Calu3 (cell line): ENCODE measurements at regions not wholly inside any gene's neighbourhood (a gene's known extent, or its start where the extent isn't known, plus 50 kb on each side); places are given as distances from the start of the nearest gene placed in this dataset.

Experiments
- BruUV-seq: library from RNA; stranded (reverse); fragments of 400-500 nt; replicated peaks from 2 replicates; lab custom pipeline; 2021; lab: Mats Ljungman, UMichigan
- CTCF ChIA-PET: fragments of 300-600 bp; sonication (Branson Sonifier 250); formaldehyde crosslinking; loops from one replicate; lab custom pipeline; 2022; ENCODE audit warnings: antibody characterized with exemption; lab: Charles Lee
- DNase-seq: peaks from one replicate; pipeline ENCODE4 v3.0.0; 2022
- H3K27ac Mint-ChIP-seq: one replicate; pipeline ENCODE4 v1.8.0; 2022; ENCODE audit warnings: mixed read lengths; ENCODE audit not compliant: unreplicated experiment
- H3K27me3 Mint-ChIP-seq: one replicate; pipeline ENCODE4 v1.8.0; 2022; ENCODE audit warnings: mixed read lengths; ENCODE audit not compliant: unreplicated experiment
- H3K36me3 Mint-ChIP-seq: one replicate; pipeline ENCODE4 v1.8.0; 2022; ENCODE audit warnings: mild to moderate bottlenecking, moderate library complexity, mixed read lengths; ENCODE audit not compliant: insufficient read depth, unreplicated experiment
- H3K4me1 Mint-ChIP-seq: one replicate; pipeline ENCODE4 v1.8.0; 2022; ENCODE audit warnings: mild to moderate bottlenecking, low read depth, mixed read lengths; ENCODE audit not compliant: unreplicated experiment
- H3K4me3 Mint-ChIP-seq: one replicate; pipeline ENCODE4 v1.8.0; 2022; ENCODE audit warnings: mild to moderate bottlenecking, low read depth, moderate library complexity, mixed read lengths; ENCODE audit not compliant: unreplicated experiment
- H3K9me3 Mint-ChIP-seq: one replicate; pipeline ENCODE4 v1.8.0; 2022; ENCODE audit warnings: low read depth, mixed read lengths; ENCODE audit not compliant: unreplicated experiment
- intact Hi-C: fragments of 100-400 bp; cut with micrococcal nuclease; formaldehyde crosslinking; loops from one replicate; pipeline ENCODE4 v1.10.0; 2022; ENCODE audit not compliant: unreplicated experiment
- TF ChIP-seq, protein P1 (sequence below): fragments of 200-600 bp; IDR thresholded peaks from one replicate; pipeline ENCODE4 v1.8.0; 2022; ENCODE audit warnings: antibody characterized with exemption; ENCODE audit not compliant: unreplicated experiment

DNA sequence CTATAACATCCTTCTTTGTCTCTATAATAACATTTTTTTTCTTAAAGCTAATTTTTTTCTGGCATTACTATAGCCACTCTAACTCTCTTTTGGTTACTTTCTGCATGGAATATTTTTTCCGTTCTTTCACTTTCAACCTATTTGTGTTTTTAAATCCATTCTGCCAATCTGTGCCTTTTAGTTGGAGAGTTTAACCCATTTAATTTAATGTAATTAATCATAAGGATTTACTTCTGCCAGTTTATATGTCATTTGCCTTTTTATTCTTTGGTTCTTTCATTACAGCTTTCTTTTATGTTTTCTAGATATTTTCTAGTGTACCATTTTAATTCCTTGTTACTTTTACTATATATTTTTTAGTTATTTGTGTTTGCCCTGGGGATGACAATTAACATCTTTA is 78.6 kb downstream of the TMEM270 start:
- CTCF ChIA-PET: no interaction called here

DNA sequence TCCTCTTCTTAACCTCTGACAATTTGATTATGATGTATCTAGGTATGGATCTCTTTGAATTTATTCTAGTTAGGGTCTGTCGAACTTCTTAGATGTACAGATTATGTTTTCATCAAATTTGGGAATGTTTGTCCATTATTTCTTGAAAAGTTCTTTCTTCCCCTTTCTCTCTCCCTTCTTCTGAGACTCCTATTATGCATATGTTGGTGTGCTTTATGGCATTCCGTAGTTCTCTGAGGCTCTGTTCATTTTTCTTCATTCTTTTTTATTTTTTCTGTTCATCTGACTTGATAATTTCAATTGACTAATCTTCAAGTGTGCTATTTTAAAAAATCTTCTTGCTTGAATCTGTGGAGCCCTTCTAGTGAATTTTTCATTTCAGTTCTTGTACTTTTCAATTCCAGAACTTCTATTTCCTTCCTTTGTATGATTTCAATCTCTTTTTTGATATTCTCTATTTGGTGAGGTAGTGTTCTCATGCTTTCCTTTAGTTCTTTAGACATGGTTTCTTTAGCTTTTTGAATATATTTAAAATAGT is 79.8 kb downstream of the TMEM270 start:
- H3K27ac Mint-ChIP-seq: no peak overlapping the region
- H3K4me3 Mint-ChIP-seq: no peak overlapping the region
- no peaks in the 10 kb centered on the region for H3K4me1 Mint-ChIP-seq
- H3K9me3 Mint-ChIP-seq: peaks cover 4% of the 10 kb centered on the region
- H3K27me3 Mint-ChIP-seq: peaks cover under 1% of the 10 kb centered on the region
- H3K36me3 Mint-ChIP-seq: no peaks in the 10 kb centered on the region
- intact Hi-C loops: no loop called here
- TF ChIP-seq, protein P1, sequence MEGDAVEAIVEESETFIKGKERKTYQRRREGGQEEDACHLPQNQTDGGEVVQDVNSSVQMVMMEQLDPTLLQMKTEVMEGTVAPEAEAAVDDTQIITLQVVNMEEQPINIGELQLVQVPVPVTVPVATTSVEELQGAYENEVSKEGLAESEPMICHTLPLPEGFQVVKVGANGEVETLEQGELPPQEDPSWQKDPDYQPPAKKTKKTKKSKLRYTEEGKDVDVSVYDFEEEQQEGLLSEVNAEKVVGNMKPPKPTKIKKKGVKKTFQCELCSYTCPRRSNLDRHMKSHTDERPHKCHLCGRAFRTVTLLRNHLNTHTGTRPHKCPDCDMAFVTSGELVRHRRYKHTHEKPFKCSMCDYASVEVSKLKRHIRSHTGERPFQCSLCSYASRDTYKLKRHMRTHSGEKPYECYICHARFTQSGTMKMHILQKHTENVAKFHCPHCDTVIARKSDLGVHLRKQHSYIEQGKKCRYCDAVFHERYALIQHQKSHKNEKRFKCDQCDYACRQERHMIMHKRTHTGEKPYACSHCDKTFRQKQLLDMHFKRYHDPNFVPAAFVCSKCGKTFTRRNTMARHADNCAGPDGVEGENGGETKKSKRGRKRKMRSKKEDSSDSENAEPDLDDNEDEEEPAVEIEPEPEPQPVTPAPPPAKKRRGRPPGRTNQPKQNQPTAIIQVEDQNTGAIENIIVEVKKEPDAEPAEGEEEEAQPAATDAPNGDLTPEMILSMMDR: no peak
- CTCF ChIA-PET: no interaction called here
- no peak for DNase-seq
- BruUV-seq: no TSS peak

More for the DNA sequence above, 78.6 kb downstream of the TMEM270 start:
- no peak for DNase-seq
- Mint-ChIP-seq H3K4me3 (no peak overlapping the region), H3K27ac (no peak overlapping the region), H3K4me1 (no peaks in the 10 kb centered on the region), H3K27me3 (peaks cover 13% of the 10 kb centered on the region), H3K36me3 (no peaks in the 10 kb centered on the region), H3K9me3 (peaks cover 4% of the 10 kb centered on the region)
- TF ChIP-seq, protein P1: no peak
- intact Hi-C loops: no loop called here
- BruUV-seq: no TSS peak

DNA sequence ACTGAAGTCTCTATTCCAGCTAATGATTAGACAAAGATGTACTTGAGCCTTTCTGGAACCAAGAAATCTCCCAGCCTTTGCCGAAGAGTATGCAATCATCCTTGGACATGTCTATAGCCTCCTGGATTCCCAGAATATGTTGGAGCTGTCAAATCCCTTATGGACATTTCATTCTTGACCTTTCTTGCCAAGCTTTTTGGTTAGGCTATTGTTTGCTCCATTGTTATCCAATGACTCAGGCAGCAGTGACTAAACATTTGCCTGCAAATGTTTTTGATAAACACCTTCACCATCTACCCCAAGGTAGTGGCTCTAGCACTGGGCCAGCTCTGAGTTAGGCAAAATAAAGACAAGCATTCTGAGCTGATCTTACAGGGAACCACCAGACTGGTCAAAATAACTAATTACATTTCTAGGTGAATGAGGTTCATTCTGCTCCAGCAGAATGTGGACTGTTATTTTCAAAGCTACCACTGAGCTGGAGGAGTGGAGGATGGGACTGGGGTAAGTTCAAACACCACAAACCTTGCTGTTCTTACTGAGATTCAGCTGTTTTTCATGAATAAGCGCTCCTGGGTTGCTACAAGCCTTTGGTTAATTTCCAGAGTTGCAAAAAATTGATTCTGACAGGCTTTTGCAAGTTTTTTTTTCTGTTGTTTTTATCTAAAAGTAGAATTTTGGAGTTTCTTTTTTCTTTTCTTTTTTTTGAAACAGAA is 81.0 kb downstream of the TMEM270 start:
- no peak overlapping the region for H3K4me3 Mint-ChIP-seq
- BruUV-seq: no TSS peak
- peaks cover 4% of the 10 kb centered on the region for H3K9me3 Mint-ChIP-seq
- no peak for DNase-seq
- H3K36me3 Mint-ChIP-seq: no peaks in the 10 kb centered on the region
- intact Hi-C loops: no loop called here
- TF ChIP-seq, protein P1: no peak
- no peaks in the 10 kb centered on the region for H3K27me3 Mint-ChIP-seq
- no peak overlapping the region for H3K27ac Mint-ChIP-seq
- CTCF ChIA-PET: no interaction called here
- no peaks in the 10 kb centered on the region for H3K4me1 Mint-ChIP-seq

DNA sequence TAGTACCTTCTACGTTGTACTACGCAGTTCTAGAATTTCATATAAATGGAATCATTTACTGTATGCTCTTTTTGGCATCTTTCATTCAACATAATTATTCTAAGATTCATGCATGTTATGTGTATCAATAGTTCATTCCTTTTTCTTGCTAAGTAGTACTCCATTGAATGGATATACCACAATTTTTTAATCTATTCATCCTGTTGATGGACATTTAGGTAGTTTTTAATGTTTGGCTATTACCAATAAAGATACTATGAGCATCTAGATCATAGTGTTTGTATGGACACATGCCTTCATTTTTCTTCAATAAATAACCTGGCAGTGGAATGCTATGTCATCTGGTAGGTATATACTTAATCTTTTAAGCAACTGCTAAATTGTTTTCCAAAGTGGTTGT is 83.0 kb upstream of the ELN start:
- Mint-ChIP-seq H3K27me3 (no peaks in the 10 kb centered on the region), H3K36me3 (no peaks in the 10 kb centered on the region), H3K27ac (no peak overlapping the region), H3K4me3 (no peak overlapping the region), H3K4me1 (no peaks in the 10 kb centered on the region), H3K9me3 (peaks cover 11% of the 10 kb centered on the region)
- BruUV-seq: no TSS peak
- no peak for DNase-seq
- intact Hi-C loops: no loop called here
- CTCF ChIA-PET: no interaction called here
- TF ChIP-seq, protein P1: no peak
